HL-60 (cell line): ENCODE measurements at regions not wholly inside any gene's neighbourhood (a gene's known extent, or its start where the extent isn't known, plus 50 kb on each side); places are given as distances from the start of the nearest gene placed in this dataset.

ENCODE experiments used
- GABPA ChIP-seq: IDR thresholded peaks from 2 replicates; pipeline ENCODE4 v1.6.1; 2012; ENCODE audit warnings: low read depth
- TF ChIP-seq, protein P1 (sequence below): IDR thresholded peaks from one replicate; pipeline ENCODE4 v1.5.1; 2011; ENCODE audit warnings: low read length, control low read depth, inconsistent platforms; ENCODE audit not compliant: insufficient read depth

- TF ChIP-seq, protein P1, sequence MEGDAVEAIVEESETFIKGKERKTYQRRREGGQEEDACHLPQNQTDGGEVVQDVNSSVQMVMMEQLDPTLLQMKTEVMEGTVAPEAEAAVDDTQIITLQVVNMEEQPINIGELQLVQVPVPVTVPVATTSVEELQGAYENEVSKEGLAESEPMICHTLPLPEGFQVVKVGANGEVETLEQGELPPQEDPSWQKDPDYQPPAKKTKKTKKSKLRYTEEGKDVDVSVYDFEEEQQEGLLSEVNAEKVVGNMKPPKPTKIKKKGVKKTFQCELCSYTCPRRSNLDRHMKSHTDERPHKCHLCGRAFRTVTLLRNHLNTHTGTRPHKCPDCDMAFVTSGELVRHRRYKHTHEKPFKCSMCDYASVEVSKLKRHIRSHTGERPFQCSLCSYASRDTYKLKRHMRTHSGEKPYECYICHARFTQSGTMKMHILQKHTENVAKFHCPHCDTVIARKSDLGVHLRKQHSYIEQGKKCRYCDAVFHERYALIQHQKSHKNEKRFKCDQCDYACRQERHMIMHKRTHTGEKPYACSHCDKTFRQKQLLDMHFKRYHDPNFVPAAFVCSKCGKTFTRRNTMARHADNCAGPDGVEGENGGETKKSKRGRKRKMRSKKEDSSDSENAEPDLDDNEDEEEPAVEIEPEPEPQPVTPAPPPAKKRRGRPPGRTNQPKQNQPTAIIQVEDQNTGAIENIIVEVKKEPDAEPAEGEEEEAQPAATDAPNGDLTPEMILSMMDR = no peak
- no peak for TF ChIP-seq GABPA
Observed at GRCh38 chr2:172220121-172220520, 117.4 kb upstream of the DLX2 start.
